Neural cell (in vitro differentiated cells): ENCODE measurements at regions not wholly inside any gene's neighbourhood (a gene's known extent, or its start where the extent isn't known, plus 50 kb on each side); places are given as distances from the start of the nearest gene placed in this dataset.

Experiments used
- EP300 ChIP-seq: fragments of 450-650 bp; conservative IDR thresholded peaks from 2 replicates; pipeline ENCODE4 v1.6.1; 2014; ENCODE audit warnings: antibody characterized with exemption, mild to moderate bottlenecking, moderate library complexity; ENCODE audit not compliant: poor library complexity, severe bottlenecking
- EZH2 ChIP-seq: fragments of 200-600, 300-800 bp; shearing (Covaris generic), sonication (generic); IDR thresholded peaks from 2 replicates; pipeline ENCODE4 v1.6.1; 2014; ENCODE audit warnings: antibody characterized with exemption, low read length, borderline replicate concordance, mild to moderate bottlenecking; ENCODE audit not compliant: insufficient read depth, poor library complexity, severe bottlenecking
- TAF1 ChIP-seq: IDR thresholded peaks from 2 replicates; pipeline ENCODE4 v1.6.1; 2012; ENCODE audit warnings: low read depth
- TF ChIP-seq, protein P1 (sequence below): fragments of 450-650 bp; IDR thresholded peaks from 2 replicates; pipeline ENCODE4 v1.5.1; 2014; ENCODE audit warnings: antibody characterized with exemption, mild to moderate bottlenecking, moderate library complexity; ENCODE audit not compliant: poor library complexity, severe bottlenecking

DNA sequence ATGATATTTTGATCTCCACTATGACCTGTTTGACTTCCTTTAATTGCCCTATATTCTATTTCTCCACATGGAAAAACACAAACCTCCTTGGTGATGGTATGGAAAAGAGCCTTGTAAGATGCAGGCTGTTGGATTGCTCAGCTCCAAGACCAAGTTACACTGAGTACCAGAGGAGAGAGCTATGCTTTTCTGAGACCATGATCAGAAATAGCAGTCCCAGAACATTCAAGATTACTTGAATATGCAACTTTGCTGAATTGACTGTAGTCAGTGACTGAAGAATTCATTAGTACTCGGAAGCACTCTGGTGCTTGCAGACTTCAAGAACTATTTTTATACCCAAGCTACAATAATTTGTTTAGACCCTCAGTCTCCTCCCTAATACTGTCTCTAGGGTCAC lies 310.6 kb upstream of the FSIP2 start:
- TF ChIP-seq EZH2 (no peak), TAF1 (no peak), EP300 (no peak)
- TF ChIP-seq, protein P1, sequence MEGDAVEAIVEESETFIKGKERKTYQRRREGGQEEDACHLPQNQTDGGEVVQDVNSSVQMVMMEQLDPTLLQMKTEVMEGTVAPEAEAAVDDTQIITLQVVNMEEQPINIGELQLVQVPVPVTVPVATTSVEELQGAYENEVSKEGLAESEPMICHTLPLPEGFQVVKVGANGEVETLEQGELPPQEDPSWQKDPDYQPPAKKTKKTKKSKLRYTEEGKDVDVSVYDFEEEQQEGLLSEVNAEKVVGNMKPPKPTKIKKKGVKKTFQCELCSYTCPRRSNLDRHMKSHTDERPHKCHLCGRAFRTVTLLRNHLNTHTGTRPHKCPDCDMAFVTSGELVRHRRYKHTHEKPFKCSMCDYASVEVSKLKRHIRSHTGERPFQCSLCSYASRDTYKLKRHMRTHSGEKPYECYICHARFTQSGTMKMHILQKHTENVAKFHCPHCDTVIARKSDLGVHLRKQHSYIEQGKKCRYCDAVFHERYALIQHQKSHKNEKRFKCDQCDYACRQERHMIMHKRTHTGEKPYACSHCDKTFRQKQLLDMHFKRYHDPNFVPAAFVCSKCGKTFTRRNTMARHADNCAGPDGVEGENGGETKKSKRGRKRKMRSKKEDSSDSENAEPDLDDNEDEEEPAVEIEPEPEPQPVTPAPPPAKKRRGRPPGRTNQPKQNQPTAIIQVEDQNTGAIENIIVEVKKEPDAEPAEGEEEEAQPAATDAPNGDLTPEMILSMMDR: no peak
